ENCODE measurements at regions not wholly inside any gene's neighbourhood (a gene's known extent, or its start where the extent isn't known, plus 50 kb on each side); places are given as distances from the start of the nearest gene placed in this dataset.

DNA sequence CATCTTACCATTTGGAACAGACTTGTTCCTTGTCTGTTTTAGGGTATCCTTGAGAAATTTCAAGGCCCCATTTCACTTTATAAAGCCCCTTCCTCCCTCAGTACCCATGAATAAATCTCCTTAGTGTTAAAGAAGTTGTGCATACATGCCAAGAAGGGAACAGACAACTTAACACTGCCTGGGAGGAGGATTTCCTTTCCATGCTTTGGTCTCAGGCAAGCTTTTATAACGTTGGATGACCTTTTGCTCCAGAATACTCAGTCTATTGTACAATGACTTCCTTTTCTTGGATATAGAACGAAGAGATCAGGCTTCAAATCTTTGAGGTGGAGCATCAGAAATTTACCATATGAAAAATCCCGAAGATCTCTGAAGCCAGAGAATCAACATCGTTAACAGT is 551.4 kb downstream of the PRKD1 start:
- no peak for DNase-seq (ENCODE audit: low read depth)

- DNase-seq (ENCODE audit: low read depth), result no peak
Measured at GRCh38 chr14:29380826-29381225, 546.8 kb downstream of the PRKD1 start.

DNA sequence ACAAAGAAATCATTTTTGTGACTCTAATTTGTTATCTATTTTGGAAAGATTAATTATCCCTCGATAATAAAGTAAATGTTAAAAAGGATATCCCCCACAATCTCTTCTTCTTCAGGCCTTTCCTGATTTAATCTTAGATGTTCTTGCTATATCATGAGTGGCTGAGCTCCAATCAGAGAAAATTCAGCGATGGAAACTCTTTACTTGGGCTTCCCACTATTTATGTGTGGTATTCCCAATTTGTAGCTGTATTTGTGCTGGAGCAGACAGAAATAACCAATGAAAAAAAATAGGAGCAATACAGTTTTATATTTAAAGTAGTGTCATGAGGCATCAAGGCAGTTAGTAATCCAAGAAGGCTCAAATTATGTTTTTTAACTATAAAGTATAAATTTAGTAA is 539.1 kb downstream of the PRKD1 start:
- DNase-seq (ENCODE audit: low read depth), result no peak

- no peak for DNase-seq (ENCODE audit: low read depth)
Measured at GRCh38 chr14:29390081-29390832, 537.4 kb downstream of the PRKD1 start.

- no peak for DNase-seq (ENCODE audit: low read depth)
Measured at GRCh38 chr14:29391231-29391630, 536.4 kb downstream of the PRKD1 start.

DNA sequence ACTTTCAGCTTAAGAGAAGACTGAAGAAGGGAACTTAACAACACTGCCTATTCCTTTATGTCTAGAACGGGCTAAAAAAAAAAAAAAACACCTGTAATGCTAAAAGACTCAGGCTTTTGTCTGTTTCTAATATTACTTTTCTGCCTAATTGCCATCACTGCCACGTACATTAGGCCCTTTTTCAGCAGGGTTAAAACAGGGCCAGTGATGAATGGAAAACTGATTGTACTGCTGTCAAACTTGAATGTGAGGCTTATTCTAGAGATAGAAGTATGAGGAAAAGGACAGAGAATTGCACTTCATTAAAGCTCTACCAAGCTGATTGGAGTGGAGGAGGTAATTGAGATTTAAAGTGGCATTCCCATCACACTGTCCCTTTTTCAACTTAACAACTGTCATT is 535.8 kb downstream of the PRKD1 start:
- no peak for DNase-seq (ENCODE audit: low read depth)

- no peak for DNase-seq (ENCODE audit: low read depth)
Measured at GRCh38 chr14:29392287-29392686, 535.4 kb downstream of the PRKD1 start.

DNA sequence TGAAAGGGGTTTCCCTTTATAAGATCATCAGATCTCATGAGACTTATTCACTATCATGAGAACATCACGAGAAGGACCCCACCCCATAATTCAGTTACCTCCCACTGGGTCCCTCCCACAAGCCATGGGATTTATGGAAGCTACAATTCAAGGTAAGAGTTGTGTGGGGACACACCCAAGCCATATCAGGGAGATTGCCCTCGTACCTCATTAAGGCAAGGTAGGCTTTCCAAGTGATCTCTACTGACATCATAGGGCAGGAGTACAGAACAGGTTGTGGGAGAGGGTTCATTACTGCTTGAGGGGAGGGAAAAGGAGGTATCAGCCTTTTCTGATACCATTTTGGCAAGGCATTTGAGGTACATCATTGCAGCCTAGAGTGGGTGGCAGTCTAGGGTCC is 524.6 kb downstream of the PRKD1 start:
- DNase-seq (ENCODE audit: low read depth), result no peak

DNA sequence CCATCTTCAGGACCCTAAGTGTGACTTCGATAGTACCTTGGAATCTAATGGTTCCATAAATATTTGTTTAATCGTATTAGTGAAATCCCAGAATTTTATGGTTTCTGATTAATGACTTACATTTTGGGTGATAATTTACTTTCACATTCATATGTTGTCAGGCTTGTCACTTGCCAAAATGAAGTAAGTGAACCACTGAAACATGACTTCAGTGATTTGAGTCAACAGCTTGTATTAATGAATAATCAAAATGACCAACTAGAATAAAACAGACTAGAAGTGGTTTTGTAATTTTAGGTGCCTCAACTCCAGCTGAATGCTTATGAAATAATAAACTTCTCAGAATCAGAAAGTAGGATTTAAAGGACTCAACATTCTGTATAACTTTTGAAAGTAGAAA is 517.1 kb downstream of the PRKD1 start:
- DNase-seq (ENCODE audit: low read depth), result peak; percentile 76

GRCh38 chr14:29414931-29415330 is 512.7 kb downstream of the PRKD1 start:
- DNase-seq (ENCODE audit: low read depth), result peak; percentile 61

- no peak for DNase-seq (ENCODE audit: low read depth)
Measured at GRCh38 chr14:29419736-29420135, 507.9 kb downstream of the PRKD1 start.

GRCh38 chr14:29421156-29421728 is 506.4 kb downstream of the PRKD1 start:
- no peak for DNase-seq (ENCODE audit: low read depth)

- DNase-seq (ENCODE audit: low read depth), result no peak
Measured at GRCh38 chr14:29425705-29426482, 501.8 kb downstream of the PRKD1 start.

- peak; percentile 72 for DNase-seq (ENCODE audit: low read depth)
Measured at GRCh38 chr14:29442696-29443095, 485.0 kb downstream of the PRKD1 start.

GRCh38 chr14:29444216-29444615 is 483.4 kb downstream of the PRKD1 start:
- no peak for DNase-seq (ENCODE audit: low read depth)

GRCh38 chr14:29444805-29445204 is 482.8 kb downstream of the PRKD1 start:
- DNase-seq (ENCODE audit: low read depth), result no peak

DNA sequence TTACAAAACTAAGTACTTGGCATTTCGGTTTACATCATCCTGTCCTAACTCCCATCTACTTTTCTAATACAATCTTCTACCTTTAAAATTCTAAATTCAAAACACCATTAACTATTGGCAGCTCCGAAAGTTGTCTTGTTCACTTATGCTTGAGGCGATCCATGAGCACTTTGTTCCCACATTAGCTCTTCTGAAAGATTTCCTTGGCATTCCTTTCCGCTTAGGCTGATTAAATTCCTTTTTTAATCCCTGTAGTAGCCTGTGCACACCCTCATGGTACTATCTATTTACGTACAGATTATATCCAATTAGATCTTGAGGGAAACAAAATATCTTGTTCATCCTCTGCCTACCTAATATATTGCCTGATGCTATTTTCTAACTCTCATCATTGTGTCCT is 480.7 kb downstream of the PRKD1 start:
- DNase-seq (ENCODE audit: low read depth), result no peak

DNA sequence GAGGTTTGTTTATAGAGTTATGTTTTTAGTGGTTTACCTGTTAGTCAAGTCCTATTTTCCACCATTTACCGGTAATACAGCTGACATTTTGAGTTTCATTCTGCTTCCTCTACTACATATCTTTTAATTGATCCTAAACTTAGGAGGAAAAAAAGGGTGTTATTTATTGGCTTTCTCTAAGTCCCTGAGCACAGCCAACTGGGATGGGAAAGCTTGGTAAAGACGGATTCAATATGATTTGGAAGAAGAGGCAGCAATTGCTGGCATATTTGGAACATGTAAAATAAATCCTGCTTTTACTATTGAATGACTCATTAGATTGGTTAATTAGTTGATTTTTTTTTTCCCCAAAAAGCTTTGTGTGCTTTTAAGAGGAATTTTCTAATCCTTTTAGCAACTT is 475.7 kb downstream of the PRKD1 start:
- DNase-seq (ENCODE audit: low read depth), result no peak

DNA sequence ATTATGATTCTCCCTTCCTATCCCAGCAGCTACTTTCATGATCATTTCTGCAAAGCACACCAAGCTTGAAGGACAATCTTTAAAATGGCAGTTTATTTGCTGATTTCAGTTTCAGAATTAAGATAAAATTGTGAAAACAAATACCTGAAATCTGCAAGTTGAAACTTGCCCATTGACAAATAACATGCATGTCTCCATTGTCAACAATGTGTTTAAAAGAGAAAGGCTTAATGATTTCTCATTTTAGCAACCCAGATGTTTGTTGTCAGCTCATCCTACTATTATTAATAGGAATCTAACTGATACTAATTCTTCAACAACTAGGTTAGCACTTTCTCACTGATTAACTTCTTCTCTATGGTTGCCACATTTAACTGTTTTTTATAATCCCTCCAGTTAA is 474.6 kb downstream of the PRKD1 start:
- DNase-seq (ENCODE audit: low read depth), result no peak

DNA sequence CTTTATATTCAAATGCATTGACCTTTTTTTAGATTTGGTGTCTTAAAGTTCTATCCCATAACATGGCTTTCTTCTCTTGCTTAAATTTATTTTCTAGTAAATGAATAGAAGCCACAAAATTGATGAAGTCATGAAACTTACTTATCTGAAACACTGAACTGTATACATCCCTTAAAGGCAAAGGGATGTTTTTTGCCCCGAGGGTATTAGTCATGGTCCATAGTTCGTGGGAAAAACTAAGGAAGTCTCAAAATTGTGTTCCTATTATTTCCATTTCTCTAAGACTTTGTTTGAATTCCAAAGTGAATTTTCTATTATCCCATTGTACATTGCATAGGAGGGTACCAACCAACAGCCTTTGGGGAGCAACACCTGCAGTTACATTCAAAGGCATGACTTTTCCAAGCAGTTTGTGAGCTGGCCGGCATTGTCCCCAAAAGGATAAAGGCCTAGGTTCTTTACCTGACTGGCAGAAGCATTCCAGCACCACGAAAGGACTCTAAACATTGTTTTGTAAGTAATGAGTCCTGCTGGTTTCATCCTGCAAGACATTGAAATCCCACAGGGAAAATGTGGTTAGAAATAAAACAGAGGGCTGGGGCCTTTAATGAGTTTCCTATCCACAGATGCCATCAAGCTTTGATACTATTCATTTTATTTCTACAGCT is 473.5 kb downstream of the PRKD1 start:
- DNase-seq (ENCODE audit: low read depth), result no peak

GRCh38 chr14:29458547-29458946 is 469.1 kb downstream of the PRKD1 start:
- peak; percentile 38 for DNase-seq (ENCODE audit: low read depth)

DNA sequence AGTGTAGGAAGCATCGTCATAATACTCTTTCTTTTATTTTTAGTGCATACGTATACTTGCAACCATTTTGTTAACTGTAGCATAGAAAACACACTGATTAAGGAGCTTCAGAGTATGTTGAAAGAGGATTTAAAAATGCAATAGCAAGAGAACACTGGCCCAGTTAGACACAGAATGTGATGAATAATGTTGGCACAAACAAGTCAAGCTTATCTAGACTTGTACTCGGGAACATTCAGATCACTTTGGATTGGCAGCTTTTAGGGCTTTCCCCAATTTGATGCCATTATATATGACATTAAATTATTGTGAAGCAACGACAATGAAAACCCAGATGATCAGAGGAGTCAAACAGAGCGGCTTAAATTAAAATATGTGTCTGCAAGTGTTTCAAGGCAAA is 468.1 kb downstream of the PRKD1 start:
- DNase-seq (ENCODE audit: low read depth), result no peak
